GM12878 (cell line): ENCODE measurements at regions not wholly inside any gene's neighbourhood (a gene's known extent, or its start where the extent isn't known, plus 50 kb on each side); places are given as distances from the start of the nearest gene placed in this dataset. TPM values are rescaled to one million over a fixed set of nuclear protein-coding genes. Genes with fewer than 3 reads are reported as not detected.

ENCODE experiments used
- microRNA-seq: library from miRNA; unstranded; fragments of <30 nt; microRNA quantifications from one replicate; pipeline ENCODE4, GENCODE V29; 2018
- small RNA-seq: library from RNA; depleted of rRNA; stranded (forward); fragments of <200 nt; gene quantifications from one replicate; pipeline ENCODE3, GENCODE V24; 2014

Small RNA genes lying in the stretch of these regions (microRNA-seq; reads per million reads assigned to microRNA genes)
- not detected for gene MIR4460

Small RNA genes lying in the stretch of these regions (small RNA-seq; reads per million reads assigned to genes)
- gene MIR4460, result not detected
